ENCODE measurements at regions not wholly inside any gene's neighbourhood (a gene's known extent, or its start where the extent isn't known, plus 50 kb on each side); places are given as distances from the start of the nearest gene placed in this dataset.
A peak's percentile ranks its signal among the peaks of the same experiment; 100 is the strongest.
"Not testable (repeated sequence)": the region's sequence is repeated elsewhere in the genome, so short reads cannot be mapped to it uniquely, and the experiment has no call there.

DNA sequence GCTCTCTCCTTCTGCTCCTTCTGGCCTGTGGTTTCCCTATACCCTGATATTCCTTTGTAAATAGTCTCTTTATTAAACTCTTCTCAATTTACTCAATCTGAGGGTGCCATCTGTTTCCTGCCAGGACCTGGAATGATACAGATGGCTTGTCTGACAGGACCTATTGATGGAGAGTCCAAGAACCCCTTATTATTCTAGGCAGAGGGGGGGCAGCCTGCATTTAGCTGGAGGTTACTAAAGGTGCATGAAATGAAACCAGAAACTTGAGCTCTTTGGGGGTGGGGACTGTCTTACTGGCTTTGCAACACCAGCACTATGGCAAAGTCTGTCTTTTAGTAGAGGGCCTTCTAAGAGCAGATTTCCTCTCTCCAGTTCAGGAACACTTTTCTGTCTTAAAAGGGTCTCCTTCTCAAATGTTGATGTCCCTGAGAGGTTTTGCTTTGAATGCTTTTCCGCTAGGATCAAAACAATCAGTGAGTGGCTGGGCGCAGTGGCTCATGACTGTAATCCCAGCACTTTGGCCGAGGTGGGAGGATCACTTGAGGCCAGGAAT is 162.5 kb upstream of the MED14 start:
- Histone ChIP-seq H3K4me3 (ENCODE audit: low read depth, low read length) (no peak overlapping the region), H3K36me3 (ENCODE audit: control insufficient read depth, insufficient read depth, low read length) (no peaks in the 10 kb centered on the region), H3K27me3 (ENCODE audit: control insufficient read depth, insufficient read depth, low read length) (no peaks in the 10 kb centered on the region)
- TF ChIP-seq, protein P1, sequence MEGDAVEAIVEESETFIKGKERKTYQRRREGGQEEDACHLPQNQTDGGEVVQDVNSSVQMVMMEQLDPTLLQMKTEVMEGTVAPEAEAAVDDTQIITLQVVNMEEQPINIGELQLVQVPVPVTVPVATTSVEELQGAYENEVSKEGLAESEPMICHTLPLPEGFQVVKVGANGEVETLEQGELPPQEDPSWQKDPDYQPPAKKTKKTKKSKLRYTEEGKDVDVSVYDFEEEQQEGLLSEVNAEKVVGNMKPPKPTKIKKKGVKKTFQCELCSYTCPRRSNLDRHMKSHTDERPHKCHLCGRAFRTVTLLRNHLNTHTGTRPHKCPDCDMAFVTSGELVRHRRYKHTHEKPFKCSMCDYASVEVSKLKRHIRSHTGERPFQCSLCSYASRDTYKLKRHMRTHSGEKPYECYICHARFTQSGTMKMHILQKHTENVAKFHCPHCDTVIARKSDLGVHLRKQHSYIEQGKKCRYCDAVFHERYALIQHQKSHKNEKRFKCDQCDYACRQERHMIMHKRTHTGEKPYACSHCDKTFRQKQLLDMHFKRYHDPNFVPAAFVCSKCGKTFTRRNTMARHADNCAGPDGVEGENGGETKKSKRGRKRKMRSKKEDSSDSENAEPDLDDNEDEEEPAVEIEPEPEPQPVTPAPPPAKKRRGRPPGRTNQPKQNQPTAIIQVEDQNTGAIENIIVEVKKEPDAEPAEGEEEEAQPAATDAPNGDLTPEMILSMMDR (IDR thresholded peaks at IDR 0.05; ENCODE audit: insufficient read depth, low read length, severe bottlenecking) = no peak
- FAIRE-seq (no peak), DNase-seq (ENCODE audit: low read depth) (no peak)

DNA sequence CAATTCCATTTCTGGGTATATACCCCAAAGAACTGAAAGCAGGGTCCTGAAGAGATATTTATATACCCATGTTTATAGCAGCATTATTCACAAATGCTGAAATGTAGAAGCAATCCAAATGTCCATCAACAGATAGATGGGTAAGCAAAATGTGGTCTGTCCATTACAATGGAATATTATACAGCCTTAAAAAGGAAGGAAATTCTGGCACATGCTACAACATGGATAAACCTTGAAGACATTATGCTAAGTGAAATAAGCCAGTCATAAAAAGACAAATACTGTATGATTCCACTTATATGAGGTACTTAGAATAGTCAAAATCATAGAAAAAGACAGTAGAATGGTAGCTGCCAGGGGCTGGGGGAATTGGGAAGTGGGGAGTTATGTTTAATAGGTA is 169.4 kb upstream of the MED14 start:
- DNase-seq (ENCODE audit: low read depth); H3K36me3 ChIP-seq (ENCODE audit: control insufficient read depth, insufficient read depth, low read length); H3K27me3 ChIP-seq (ENCODE audit: control insufficient read depth, insufficient read depth, low read length); FAIRE-seq; H3K4me3 ChIP-seq (ENCODE audit: low read depth, low read length): not testable (repeated sequence)

GRCh38 chrX:40908026-40908425 is 172.7 kb upstream of the MED14 start:
- H3K36me3 ChIP-seq (ENCODE audit: control insufficient read depth, insufficient read depth, low read length) = no peaks in the 10 kb centered on the region
- no peak for FAIRE-seq
- TF ChIP-seq, protein P1 (IDR thresholded peaks at IDR 0.05; ENCODE audit: insufficient read depth, low read length, severe bottlenecking) = no peak

DNA sequence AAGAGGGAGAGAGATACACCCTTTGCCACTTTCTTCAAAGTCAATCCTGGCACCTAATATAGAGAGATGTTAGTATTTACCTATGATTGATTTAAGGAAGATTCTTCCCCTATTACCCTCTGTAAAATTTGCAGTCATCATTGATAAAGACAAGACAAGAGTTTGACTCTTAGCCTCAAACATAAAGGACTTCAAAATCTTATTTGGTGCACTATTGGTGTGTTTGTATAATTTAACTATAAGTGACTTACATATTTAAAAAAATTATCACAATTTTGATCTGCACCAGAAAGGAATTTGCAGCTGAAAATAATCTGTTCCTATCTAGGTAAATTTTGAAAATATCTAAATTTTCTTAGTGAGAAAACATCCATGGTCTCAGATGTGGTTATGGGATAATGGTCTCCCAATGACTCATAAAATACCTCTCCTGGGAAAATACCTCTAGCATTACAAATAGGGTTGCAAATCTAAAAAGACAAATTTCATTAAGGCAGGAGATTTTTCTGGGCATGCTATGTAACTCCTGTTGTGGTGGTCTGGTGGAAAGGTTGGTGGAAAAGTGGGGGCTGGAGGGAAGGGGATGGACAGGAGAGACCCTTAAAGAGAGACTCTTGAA is 173.6 kb upstream of the MED14 start:
- FAIRE-seq = no peak
- H3K4me3 ChIP-seq (ENCODE audit: low read depth, low read length) = no peak overlapping the region
- peak; percentile 63 for DNase-seq (ENCODE audit: low read depth)
- no peaks in the 10 kb centered on the region for H3K36me3 ChIP-seq (ENCODE audit: control insufficient read depth, insufficient read depth, low read length)
- no peaks in the 10 kb centered on the region for H3K27me3 ChIP-seq (ENCODE audit: control insufficient read depth, insufficient read depth, low read length)
- TF ChIP-seq, protein P1 (IDR thresholded peaks at IDR 0.05; ENCODE audit: insufficient read depth, low read length, severe bottlenecking) = no peak

More at GRCh38 chrX:40908026-40908425, 172.7 kb upstream of the MED14 start:
- DNase-seq (ENCODE audit: low read depth) = no peak
- Histone ChIP-seq H3K27me3 (ENCODE audit: control insufficient read depth, insufficient read depth, low read length) (no peaks in the 10 kb centered on the region), H3K4me3 (ENCODE audit: low read depth, low read length) (no peak overlapping the region)

GRCh38 chrX:40912166-40912565 is 173.1 kb upstream of the USP9X start:
- Histone ChIP-seq H3K27me3 (ENCODE audit: control insufficient read depth, insufficient read depth, low read length) (no peaks in the 10 kb centered on the region), H3K36me3 (ENCODE audit: control insufficient read depth, insufficient read depth, low read length) (no peaks in the 10 kb centered on the region), H3K4me3 (ENCODE audit: low read depth, low read length) (no peak overlapping the region)
- FAIRE-seq (no peak), DNase-seq (ENCODE audit: low read depth) (no peak)
- TF ChIP-seq, protein P1 (IDR thresholded peaks at IDR 0.05; ENCODE audit: insufficient read depth, low read length, severe bottlenecking) = no peak

DNA sequence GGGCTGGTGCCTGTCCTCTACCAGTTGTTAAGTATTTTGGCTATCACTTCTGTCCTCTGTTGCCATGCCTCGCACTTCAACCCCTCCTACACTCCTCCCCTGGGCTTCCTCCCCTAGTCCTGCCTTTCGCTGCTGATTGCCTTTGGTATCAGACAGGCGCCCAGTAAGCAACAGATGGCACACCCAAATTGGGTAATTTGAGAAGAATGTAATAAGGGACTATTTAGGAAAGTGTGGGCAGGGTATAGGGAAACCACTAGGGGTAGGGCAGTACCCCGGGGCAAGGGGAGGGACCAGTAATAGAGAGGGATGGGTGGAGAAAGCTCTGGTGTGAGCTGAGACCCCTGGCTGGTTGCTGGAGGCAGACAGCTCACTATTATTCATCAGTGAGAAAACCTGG is 172.7 kb upstream of the USP9X start:
- Histone ChIP-seq H3K27me3 (ENCODE audit: control insufficient read depth, insufficient read depth, low read length) (no peaks in the 10 kb centered on the region), H3K4me3 (ENCODE audit: low read depth, low read length) (no peak overlapping the region), H3K36me3 (ENCODE audit: control insufficient read depth, insufficient read depth, low read length) (no peaks in the 10 kb centered on the region)
- no peak for FAIRE-seq
- peak; percentile 55 for DNase-seq (ENCODE audit: low read depth)
- TF ChIP-seq, protein P1 (IDR thresholded peaks at IDR 0.05; ENCODE audit: insufficient read depth, low read length, severe bottlenecking) = no peak
